OCI-LY7 (cell line): ENCODE measurements at regions not wholly inside any gene's neighbourhood (a gene's known extent, or its start where the extent isn't known, plus 50 kb on each side); places are given as distances from the start of the nearest gene placed in this dataset.

Source experiments
- BruUV-seq: library from RNA; stranded (reverse); fragments of 400-500 nt; replicated peaks from 2 replicates; lab custom pipeline; 2021; lab: Mats Ljungman, UMichigan
- CTCF ChIA-PET: fragments of 300-600 bp; sonication (Branson Sonifier 250); formaldehyde crosslinking; loops from one replicate; lab custom pipeline; 2022; ENCODE audit warnings: antibody characterized with exemption; ENCODE audit not compliant: unreplicated experiment; lab: Charles Lee
- POLR2A ChIA-PET: fragments of 300-600 bp; sonication (Branson Sonifier 250); formaldehyde crosslinking; loops from one replicate; lab custom pipeline; 2022; ENCODE audit warnings: antibody characterized with exemption; lab: Charles Lee
- DNase-seq: peaks from one replicate; pipeline ENCODE4 v3.0.0-alpha.2; 2015; ENCODE audit warnings: low spot score
- H2AFZ ChIP-seq: fragments of 200-600 bp; sonication (generic), shearing (Covaris generic); 2 replicates; pipeline ENCODE4 v1.6.1; 2014; ENCODE audit warnings: mild to moderate bottlenecking, antibody characterized with exemption, low read length, moderate library complexity
- H3K27ac ChIP-seq: fragments of 200-600 bp; sonication (generic); 2 replicates; pipeline ENCODE4 v1.5.1; 2014; ENCODE audit warnings: mixed run types, low read depth, mild to moderate bottlenecking, moderate library complexity, low read length, inconsistent platforms; ENCODE audit not compliant: poor library complexity, severe bottlenecking
- H3K36me3 ChIP-seq: fragments of 200-600 bp; sonication (generic); 2 replicates; pipeline ENCODE4 v1.6.1; 2014; ENCODE audit warnings: mild to moderate bottlenecking, antibody characterized with exemption, low read length, moderate library complexity, mixed read lengths; ENCODE audit not compliant: insufficient read depth
- H3K4me1 ChIP-seq: fragments of 200-600 bp; sonication (generic); 2 replicates; pipeline ENCODE4 v1.5.1; 2014; ENCODE audit warnings: mild to moderate bottlenecking, low read length; ENCODE audit not compliant: insufficient read depth, poor library complexity, severe bottlenecking
- H3K4me2 ChIP-seq: fragments of 200-600 bp; sonication (generic); 2 replicates; pipeline ENCODE4 v1.6.1; 2014; ENCODE audit warnings: mild to moderate bottlenecking, low read length
- H3K4me3 ChIP-seq: fragments of 200-600 bp; sonication (generic); 2 replicates; pipeline ENCODE4 v1.5.1; 2014; ENCODE audit warnings: mild to moderate bottlenecking, low read depth, low read length; ENCODE audit not compliant: poor library complexity, severe bottlenecking
- H3K79me2 ChIP-seq: fragments of 200-600 bp; sonication (generic); 2 replicates; pipeline ENCODE4 v1.6.1; 2016; ENCODE audit warnings: low read depth, mild to moderate bottlenecking, low read length, moderate library complexity, mixed read lengths; ENCODE audit not compliant: insufficient read depth
- H3K9me2 ChIP-seq: fragments of 200-600 bp; sonication (generic); 2 replicates; pipeline ENCODE4 v1.6.1; 2016; ENCODE audit warnings: mild to moderate bottlenecking, low read length, mixed read lengths; ENCODE audit not compliant: insufficient read depth
- H3K9me3 ChIP-seq: fragments of 200-600 bp; sonication (generic); 2 replicates; pipeline ENCODE4 v1.6.1; 2014; ENCODE audit warnings: mild to moderate bottlenecking, mixed run types, low read length, mixed read lengths
- H4K20me1 ChIP-seq: fragments of 200-600 bp; sonication (generic); 2 replicates; pipeline ENCODE4 v1.6.1; 2014; ENCODE audit warnings: mild to moderate bottlenecking, antibody characterized with exemption, low read length, moderate library complexity, mixed read lengths; ENCODE audit not compliant: insufficient read depth
- CTCF ChIP-seq: fragments of 200-600 bp; sonication (generic); conservative IDR thresholded peaks from 2 replicates; pipeline ENCODE4 v1.5.1; 2014; ENCODE audit warnings: mild to moderate bottlenecking, antibody characterized with exemption, low read length, moderate library complexity, mixed read lengths
- EZH2phosphoT487 ChIP-seq: fragments of 200-600 bp; sonication (generic); IDR thresholded peaks from 2 replicates; pipeline ENCODE4 v1.6.1; 2018; ENCODE audit warnings: low read depth, borderline replicate concordance, mild to moderate bottlenecking, mixed run types, antibody characterized with exemption, low read length, moderate library complexity, mixed read lengths
- intact Hi-C: fragments of 100-400 bp; cut with micrococcal nuclease; formaldehyde crosslinking; loops from one replicate; pipeline ENCODE4 v1.10.0; 2022; ENCODE audit not compliant: unreplicated experiment

GRCh38 chr4:188779581-188779980, 640.3 kb downstream of the TRIML1 start:
- POLR2A ChIA-PET = interaction anchor here (1.1 kb wide), 1 partner anchor 9 kb away, joined by 3 read pairs; no protein-coding TSS in a partner anchor
- Histone ChIP-seq H3K4me1 (no peaks in the 10 kb centered on the region), H3K9me2 (no peaks in the 10 kb centered on the region), H3K4me3 (no peak overlapping the region), H4K20me1 (no peaks in the 10 kb centered on the region), H3K27ac (no peak overlapping the region), H2AFZ (no peak overlapping the region), H3K79me2 (no peaks in the 10 kb centered on the region), H3K9me3 (no peaks in the 10 kb centered on the region), H3K36me3 (no peaks in the 10 kb centered on the region), H3K4me2 (no peak overlapping the region)
- BruUV-seq = no TSS peak
- DNase-seq = no peak
- intact Hi-C loops = no loop called here
- TF ChIP-seq EZH2phosphoT487 (no peak), CTCF (no peak)
- CTCF ChIA-PET = no interaction called here

GRCh38 chr4:188780028-188780427, 640.8 kb downstream of the TRIML1 start:
- Histone ChIP-seq H4K20me1 (no peaks in the 10 kb centered on the region), H3K36me3 (no peaks in the 10 kb centered on the region), H3K9me2 (no peaks in the 10 kb centered on the region), H3K4me1 (no peaks in the 10 kb centered on the region), H2AFZ (no peak overlapping the region), H3K9me3 (no peaks in the 10 kb centered on the region), H3K79me2 (no peaks in the 10 kb centered on the region), H3K4me3 (no peak overlapping the region), H3K27ac (no peak overlapping the region), H3K4me2 (no peak overlapping the region)
- no peak for DNase-seq
- ChIA-PET POLR2A (interaction anchor here (1.1 kb wide), 1 partner anchor 8 kb away, joined by 3 read pairs; no protein-coding TSS in a partner anchor), CTCF (no interaction called here)
- TF ChIP-seq EZH2phosphoT487 = no peak
- no peak for TF ChIP-seq CTCF
- BruUV-seq = no TSS peak
- intact Hi-C loops = no loop called here

GRCh38 chr4:188780686-188781085, 641.4 kb downstream of the TRIML1 start:
- H4K20me1 ChIP-seq = no peaks in the 10 kb centered on the region
- H3K4me2 ChIP-seq = no peak overlapping the region
- H3K9me3 ChIP-seq = no peaks in the 10 kb centered on the region
- no peaks in the 10 kb centered on the region for H3K4me1 ChIP-seq
- H3K27ac ChIP-seq = no peak overlapping the region
- TF ChIP-seq EZH2phosphoT487 (no peak), CTCF (no peak)
- intact Hi-C loops = no loop called here
- no peaks in the 10 kb centered on the region for H3K79me2 ChIP-seq
- no peak overlapping the region for H2AFZ ChIP-seq
- no TSS peak for BruUV-seq
- ChIA-PET CTCF (no interaction called here), POLR2A (no interaction called here)
- no peaks in the 10 kb centered on the region for H3K36me3 ChIP-seq
- H3K9me2 ChIP-seq = no peaks in the 10 kb centered on the region
- H3K4me3 ChIP-seq = no peak overlapping the region
- no peak for DNase-seq
